ENCODE measurements at regions not wholly inside any gene's neighbourhood (a gene's known extent, or its start where the extent isn't known, plus 50 kb on each side); places are given as distances from the start of the nearest gene placed in this dataset.

GRCh38 chr1:58399176-58399575 is 147.3 kb downstream of the OMA1 start:
- no peak for TF ChIP-seq CSDC2 (CRISPR knock-in tag; IDR thresholded peaks at IDR 0.05)
- TF ChIP-seq ZNF70 (CRISPR knock-in tag; IDR thresholded peaks at IDR 0.05): no peak
- TF ChIP-seq PATZ1 (CRISPR knock-in tag; IDR thresholded peaks at IDR 0.05; ENCODE audit: borderline replicate concordance): no peak
- TF ChIP-seq PPARA (CRISPR knock-in tag; IDR thresholded peaks at IDR 0.05; ENCODE audit: borderline replicate concordance): no peak
- TF ChIP-seq ZFP3 (CRISPR knock-in tag; IDR thresholded peaks at IDR 0.05): no peak
- TF ChIP-seq OSR1 (CRISPR knock-in tag; IDR thresholded peaks at IDR 0.05): no peak
